K562 (cell line): ENCODE measurements at regions not wholly inside any gene's neighbourhood (a gene's known extent, or its start where the extent isn't known, plus 50 kb on each side); places are given as distances from the start of the nearest gene placed in this dataset.
A peak's percentile ranks its signal among the peaks of the same experiment; 100 is the strongest.

Experiments
- ATAC-seq: fragments of 200-7000 bp; cut with Tn5 transposase; 3 replicates; pipeline ENCODE4 v1.9.1; 2020; ENCODE audit warnings: moderate library complexity
- BruUV-seq: library from RNA; stranded (reverse); fragments of 400-500 nt; replicated peaks from 2 replicates; lab custom pipeline; 2021; lab: Mats Ljungman, UMichigan
- CTCF ChIA-PET: fragments of 300-600 bp; formaldehyde crosslinking; extraction: SDS; loops from one replicate; lab custom pipeline; 2021; ENCODE audit warnings: low intra/inter-chr PET ratio; lab: Yijun Ruan, JAX
- POLR2A ChIA-PET: fragments of 300-600, 350-650 bp; sonication (Branson Sonifier 250); formaldehyde crosslinking; extraction: SDS; loops from one replicate; lab custom pipeline; 2021; ENCODE audit warnings: antibody characterized with exemption, inconsistent platforms; lab: Yijun Ruan, JAX
- DNase-seq, 4 experiments: peaks; one replicate each; pipeline versions ENCODE4 v3.0.0 to v3.0.0-alpha.2; 2011 to 2018; ENCODE audit warnings: low spot score in 3 of 4, mixed read lengths in 3 of 4; ENCODE audit errors: extremely low read depth in 1 of 4
- FAIRE-seq: peaks from 2 replicates; lab custom pipeline; 2011; peaks lifted over from hg19 to GRCh38; lab: Jason Lieb, UNC
- H2AFZ ChIP-seq: 2 replicates; pipeline ENCODE4 v1.6.0; 2011; ENCODE audit warnings: low read depth, low read length, control low read depth, inconsistent platforms
- H3K27ac ChIP-seq: fragments of 200-600 bp; 3 replicates; pipeline ENCODE4 v1.8.0; 2011; ENCODE audit warnings: low read depth, mild to moderate bottlenecking, control low read depth, inconsistent platforms, low read length, moderate library complexity, mixed read lengths; ENCODE audit errors: extremely low read depth
- H3K27me3 ChIP-seq, 2 experiments: fragments of 300-600 bp in 1 of 2; 2 replicates in 1 of 2; 3 replicates in 1 of 2; pipeline versions ENCODE4 v1.6.0 to v1.8.0; 2011; ENCODE audit warnings: inconsistent platforms in 2 of 2, low read length in 2 of 2, mild to moderate bottlenecking in 1 of 2, mixed read lengths in 1 of 2, moderate library complexity in 1 of 2; ENCODE audit not compliant: control insufficient read depth in 2 of 2, insufficient read depth in 2 of 2
- H3K36me3 ChIP-seq: fragments of 300-600 bp; 3 replicates; pipeline ENCODE4 v1.8.0; 2011; ENCODE audit warnings: mild to moderate bottlenecking, low read length, inconsistent platforms; ENCODE audit not compliant: control insufficient read depth, insufficient read depth
- H3K4me1 ChIP-seq, 2 experiments: fragments of 200-600 bp in 1 of 2; replicated peaks in 1 of 2; 2 replicates in 1 of 2; 3 replicates in 1 of 2; pipeline versions ENCODE4 v1.5.1 to v1.8.0; 2011; ENCODE audit warnings: inconsistent platforms in 2 of 2, low read length in 2 of 2, mild to moderate bottlenecking in 1 of 2, mixed read lengths in 1 of 2, moderate library complexity in 1 of 2; ENCODE audit not compliant: control insufficient read depth in 2 of 2, insufficient read depth in 2 of 2
- H3K4me2 ChIP-seq: 2 replicates; pipeline ENCODE4 v1.6.1; 2011; ENCODE audit warnings: low read length, control low read depth, inconsistent platforms, mixed read lengths; ENCODE audit not compliant: insufficient read depth
- H3K4me3 ChIP-seq: fragments of 200-600 bp; sonication (generic), shearing (Covaris generic); 2 replicates; pipeline ENCODE4 v1.5.1; 2016; ENCODE audit warnings: control low read depth, inconsistent platforms
- H3K79me2 ChIP-seq: fragments of 200-600 bp; 3 replicates; pipeline ENCODE4 v1.8.0; 2011; ENCODE audit warnings: low read length, inconsistent platforms; ENCODE audit not compliant: control insufficient read depth, insufficient read depth
- H3K9ac ChIP-seq, 2 experiments: 2 replicates each; pipeline versions ENCODE4 v1.6.0 to v1.6.1; 2011; ENCODE audit warnings: low read depth in 2 of 2, low read length in 2 of 2, control low read depth in 1 of 2, inconsistent platforms in 1 of 2, mild to moderate bottlenecking in 1 of 2, mixed read lengths in 1 of 2; ENCODE audit not compliant: insufficient read depth in 1 of 2
- H3K9me1 ChIP-seq: one replicate; pipeline ENCODE4 v1.6.0; 2011; ENCODE audit warnings: inconsistent platforms, mild to moderate bottlenecking, low read length, moderate library complexity; ENCODE audit not compliant: control insufficient read depth, insufficient read depth
- H3K9me3 ChIP-seq: replicated peaks from 2 replicates; pipeline ENCODE4 v1.5.1; 2011; ENCODE audit warnings: low read depth, low read length, inconsistent platforms; ENCODE audit not compliant: control insufficient read depth, insufficient read depth
- H4K20me1 ChIP-seq: replicated peaks from 2 replicates; pipeline ENCODE4 v1.6.1; 2011; ENCODE audit warnings: low read length, inconsistent platforms, mixed read lengths; ENCODE audit not compliant: control insufficient read depth, insufficient read depth
- CBX5 ChIP-seq: IDR thresholded peaks from 2 replicates; pipeline ENCODE4 v1.6.1; 2014; ENCODE audit warnings: low read depth, borderline replicate concordance
- CEBPG ChIP-seq, 3 experiments: fragments of 200-800 bp in 1 of 3; sonication (Bioruptor generic) in 1 of 3; sonication (generic) in 1 of 3; formaldehyde crosslinking in 1 of 3; IDR thresholded peaks in 2 of 3; conservative IDR thresholded peaks in 1 of 3; 2 replicates each; pipeline versions ENCODE4 v1.6.1 to v1.8.0; 2016 to 2022; ENCODE audit warnings: missing compliant biosample characterization in 2 of 3, missing genetic modification characterization in 2 of 3, mild to moderate bottlenecking in 1 of 3, missing genetic modification reagents in 1 of 3
- NR2C1 ChIP-seq, 2 experiments: fragments of 450-650 bp; IDR thresholded peaks; 2 replicates each; pipeline ENCODE4 v1.6.1; 2017; ENCODE audit warnings: mild to moderate bottlenecking in 2 of 2, antibody characterized with exemption in 1 of 2, inconsistent platforms in 1 of 2, missing compliant biosample characterization in 1 of 2, missing genetic modification characterization in 1 of 2
- PHF20 ChIP-seq: fragments of 450-650 bp; IDR thresholded peaks from 2 replicates; pipeline ENCODE4 v1.6.1; 2018; ENCODE audit not compliant: partially characterized antibody
- PHF8 ChIP-seq: fragments of 200-600 bp; sonication (generic); IDR thresholded peaks from 2 replicates; pipeline ENCODE4 v1.6.1; 2012; ENCODE audit warnings: mixed run types, mild to moderate bottlenecking, inconsistent platforms, low read length, moderate library complexity, borderline replicate concordance
- RAD21 ChIP-seq, 2 experiments: fragments of 250-450 bp in 1 of 2; fragments of 450-650 bp in 1 of 2; sonication (Bioruptor Pico) in 1 of 2; formaldehyde crosslinking in 1 of 2; IDR thresholded peaks in 1 of 2; conservative IDR thresholded peaks in 1 of 2; 2 replicates each; pipeline versions ENCODE4 v1.4.0 to v1.8.0; 2020 to 2022; ENCODE audit warnings: mild to moderate bottlenecking in 2 of 2, moderate library complexity in 1 of 2
- SPI1 ChIP-seq: IDR thresholded peaks from 2 replicates; pipeline ENCODE4 v1.6.1; 2011; ENCODE audit warnings: low read depth, low read length, control low read depth, borderline replicate concordance
- TEAD2 ChIP-seq: fragments of 450-650 bp; IDR thresholded peaks from 2 replicates; pipeline ENCODE4 v1.6.1; 2016; ENCODE audit warnings: missing genetic modification characterization, control low read depth, missing compliant biosample characterization
- ZBTB8A ChIP-seq: fragments of 450-650 bp; IDR thresholded peaks from 2 replicates; pipeline ENCODE4 v1.6.1; 2018; ENCODE audit warnings: mild to moderate bottlenecking, moderate library complexity; ENCODE audit not compliant: partially characterized antibody
- WGBS: fragments of 100-300 bp; shearing (Covaris generic); methylation state at CpG from one replicate; pipeline ENCODE4 v1.1.6; 2016; ENCODE audit warnings: low coverage, mixed read lengths; ENCODE audit not compliant: insufficient coverage; ENCODE audit errors: missing lambda C conversion rate; 5-methylcytosine and 5-hydroxymethylcytosine counted together
- in situ Hi-C: fragments of 300-500 bp; cut with MboI; formaldehyde crosslinking; loops from 4 replicates; pipeline ENCODE4 v1.15.0; 2018; ENCODE audit warnings: inconsistent platforms, mixed read lengths
- intact Hi-C: fragments of 100-400 bp; cut with micrococcal nuclease; formaldehyde crosslinking; loops from 2 replicates; pipeline ENCODE4 v1.14.2; 2022

- no peak for FAIRE-seq
- intact Hi-C loops (no loop called here), in situ Hi-C loops (no loop called here)
- no peak for ATAC-seq
- H3K9me3 ChIP-seq = no peaks in the 10 kb centered on the region
- H3K27ac ChIP-seq = no peak overlapping the region
- H3K27me3 ChIP-seq = no peaks in the 10 kb centered on the region
- H3K79me2 ChIP-seq = no peaks in the 10 kb centered on the region
- peaks cover 5 to 11% of the 10 kb centered on the region in 2 experiments; a peak in 4 of 5 replicates for H3K4me1 ChIP-seq
- TF ChIP-seq PHF20 (no peak), CEBPG (CRISPR knock-in tag; IDR thresholded peaks at IDR 0.05) (no peak), CEBPG (tag; conservative IDR thresholded peaks at IDR 0.05 in 1 of 2, IDR thresholded peaks at IDR 0.05 in 1 of 2) (no peak), ZBTB8A (no peak), SPI1 (peak; percentile 99), NR2C1 (IDR thresholded peaks at IDR 0.05) (no peak), NR2C1 (tag; IDR thresholded peaks at IDR 0.05) (no peak), PHF8 (no peak), CBX5 (no peak), TEAD2 (tag) (no peak), RAD21 (CRISPR knock-in tag; conservative IDR thresholded peaks at IDR 0.05 in 1 of 2, IDR thresholded peaks at IDR 0.05 in 1 of 2) (peak in 1 of 2 experiments; percentile 13; a peak in 1 of 4 replicates)
- ChIA-PET POLR2A (interaction anchor here (0.6 to 0.8 kb wide), 3 partner anchors 9 to 1286 kb away, joined by 3 to 4 read pairs (median 4); no protein-coding TSS in a partner anchor), CTCF (no interaction called here)
- H3K9me1 ChIP-seq = no peaks in the 10 kb centered on the region
- H3K4me3 ChIP-seq = no peak overlapping the region
- H4K20me1 ChIP-seq = no peaks in the 10 kb centered on the region
- WGBS = 0% methylated on average over 1 of the region's 1 CpG
- no peaks in the 10 kb centered on the region for H3K36me3 ChIP-seq
- no TSS peak for BruUV-seq
- DNase-seq = no peak
- no peak overlapping the region for H3K4me2 ChIP-seq
- no peak overlapping the region for H2AFZ ChIP-seq
- H3K9ac ChIP-seq = no peak overlapping the region
Measured at GRCh38 chr7:131004371-131004770, 270.4 kb upstream of the KLF14 start.
